Right forelimb (tissue), 1 donor: ENCODE measurements at regions not wholly inside any gene's neighbourhood (a gene's known extent, or its start where the extent isn't known, plus 50 kb on each side); places are given as distances from the start of the nearest gene placed in this dataset.

Experiments
- DNase-seq: peaks from one replicate; pipeline ENCODE4 v3.0.0-alpha.2; 2018

GRCh38 chr14:58816416-58817115 is 178.8 kb downstream of the DACT1 start:
- no peak for DNase-seq

- no peak for DNase-seq
Observed at GRCh38 chr14:58817846-58818245, 180.1 kb downstream of the DACT1 start.

- no peak for DNase-seq
Observed at GRCh38 chr14:58820032-58820431, 182.3 kb downstream of the DACT1 start.

- no peak for DNase-seq
Observed at GRCh38 chr14:58821421-58821820, 183.7 kb downstream of the DACT1 start.

DNA sequence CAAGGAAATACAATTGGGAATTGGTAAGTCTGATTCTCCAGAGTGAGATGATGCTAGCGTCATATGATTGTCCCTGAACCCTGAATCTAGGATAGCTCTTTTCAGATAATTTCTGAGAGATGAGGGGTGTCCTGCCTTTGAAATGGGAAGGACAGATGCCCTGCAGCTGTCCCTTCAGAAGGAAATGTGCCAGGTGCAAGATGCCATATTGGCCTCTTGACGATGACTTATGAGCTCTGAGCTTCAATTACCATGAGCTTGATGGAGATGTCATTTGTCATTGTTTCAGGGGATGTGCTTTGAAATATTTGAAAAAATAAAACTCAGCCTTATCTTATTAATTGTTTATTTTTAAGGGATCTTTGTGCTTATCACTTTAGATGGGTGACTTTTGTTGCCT is 185.1 kb downstream of the DACT1 start:
- DNase-seq: no peak

DNA sequence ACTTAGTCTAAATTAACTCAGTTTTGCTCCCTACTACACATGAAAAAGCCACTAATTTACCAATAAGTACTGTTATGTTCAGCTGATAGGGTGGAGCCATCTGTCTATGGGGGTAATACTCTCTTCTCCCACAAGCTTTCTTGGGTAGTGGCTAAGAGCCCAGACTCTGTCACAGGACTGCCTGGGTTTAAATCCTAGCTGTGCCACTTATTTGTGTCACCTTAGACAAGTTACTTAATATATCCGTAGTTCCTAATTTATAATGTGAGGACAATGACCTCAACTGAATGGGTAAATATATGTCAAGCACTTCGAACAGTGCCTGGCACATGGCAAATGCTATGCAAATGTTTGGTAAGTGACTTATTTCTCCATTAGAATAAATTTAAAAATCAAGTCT is 185.6 kb downstream of the DACT1 start:
- DNase-seq: no peak

DNA sequence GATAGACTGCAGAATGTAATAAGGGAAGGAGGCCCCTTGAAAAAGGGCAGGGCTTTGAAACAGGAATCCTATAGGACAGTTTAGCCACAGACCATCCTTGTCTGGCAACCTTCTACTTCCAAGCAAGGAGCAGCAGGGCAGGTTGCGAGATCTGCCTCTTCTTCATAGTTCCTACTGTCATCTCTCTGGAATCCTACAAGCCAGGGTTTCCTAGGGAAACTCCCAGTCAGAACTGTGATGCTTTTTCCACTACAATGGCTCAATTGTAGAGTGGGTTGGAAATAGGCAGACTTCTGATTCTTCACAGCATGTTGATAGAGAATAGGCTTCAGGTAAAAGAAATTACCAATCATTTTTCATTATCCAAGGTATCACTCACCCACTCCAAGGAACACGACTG is 186.3 kb downstream of the DACT1 start:
- no peak for DNase-seq

DNA sequence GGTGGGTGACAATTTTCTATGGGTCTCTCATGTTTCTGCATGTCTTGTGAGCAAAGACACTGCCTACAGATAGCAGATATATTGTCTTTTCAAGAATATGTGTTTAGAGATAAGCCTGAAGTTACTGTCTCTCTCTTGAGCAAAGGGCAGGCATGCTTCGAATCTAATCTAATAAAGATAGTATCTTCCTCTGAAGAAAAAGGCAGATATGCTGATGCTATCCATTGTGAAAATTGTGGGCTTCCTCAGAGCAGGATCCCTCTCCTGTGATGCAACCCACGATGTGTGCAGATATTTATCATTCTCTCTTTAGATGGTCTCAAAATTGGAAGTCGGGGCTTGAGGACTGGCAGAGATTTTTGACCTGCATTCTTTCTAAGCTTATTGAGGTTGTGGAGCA is 187.0 kb downstream of the DACT1 start:
- DNase-seq: no peak

GRCh38 chr14:58825606-58826005 is 187.8 kb downstream of the DACT1 start:
- DNase-seq: no peak

- no peak for DNase-seq
Observed at GRCh38 chr14:58826845-58827686, 189.3 kb downstream of the DACT1 start.

- no peak for DNase-seq
Observed at GRCh38 chr14:58828298-58828697, 190.5 kb downstream of the DACT1 start.

DNA sequence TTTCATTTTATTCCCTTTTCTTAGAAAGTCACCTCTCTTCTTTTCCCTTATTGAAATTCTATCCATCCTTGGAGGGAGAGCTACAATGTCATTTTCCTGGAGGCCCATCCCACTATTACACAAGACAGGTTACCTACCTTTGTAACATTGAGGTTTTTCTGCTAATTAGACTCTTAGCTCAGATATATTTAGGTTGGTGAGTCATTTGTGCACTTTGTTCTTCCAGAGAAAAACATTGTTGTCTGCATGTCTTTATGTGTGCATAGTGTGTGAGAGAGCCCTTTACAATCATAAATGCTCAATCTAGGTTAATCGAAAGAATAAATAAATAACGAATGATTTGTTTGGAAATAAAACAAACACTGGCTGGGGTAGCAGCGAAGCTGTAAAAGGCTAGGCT is 191.8 kb downstream of the DACT1 start:
- DNase-seq: no peak

DNA sequence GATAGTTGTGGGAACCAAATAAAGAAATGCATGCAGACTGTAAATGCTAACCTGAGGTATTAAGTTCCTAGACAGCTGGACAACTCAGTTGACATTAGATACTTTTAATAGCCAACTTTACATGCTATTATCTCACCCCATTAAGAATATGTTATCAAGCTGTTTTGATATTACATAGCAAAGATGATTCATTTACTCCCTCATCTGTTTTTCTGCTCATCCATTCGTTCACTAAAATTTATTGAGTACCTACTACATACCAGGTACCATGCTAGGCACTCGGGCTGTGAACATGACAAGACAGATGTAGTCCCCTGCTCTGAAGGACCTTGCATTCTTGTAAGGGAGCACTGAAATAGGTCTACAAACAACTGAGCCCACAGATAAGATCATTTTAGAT is 192.4 kb downstream of the DACT1 start:
- DNase-seq: no peak

GRCh38 chr14:58832095-58832521 is 194.3 kb downstream of the DACT1 start:
- no peak for DNase-seq

DNA sequence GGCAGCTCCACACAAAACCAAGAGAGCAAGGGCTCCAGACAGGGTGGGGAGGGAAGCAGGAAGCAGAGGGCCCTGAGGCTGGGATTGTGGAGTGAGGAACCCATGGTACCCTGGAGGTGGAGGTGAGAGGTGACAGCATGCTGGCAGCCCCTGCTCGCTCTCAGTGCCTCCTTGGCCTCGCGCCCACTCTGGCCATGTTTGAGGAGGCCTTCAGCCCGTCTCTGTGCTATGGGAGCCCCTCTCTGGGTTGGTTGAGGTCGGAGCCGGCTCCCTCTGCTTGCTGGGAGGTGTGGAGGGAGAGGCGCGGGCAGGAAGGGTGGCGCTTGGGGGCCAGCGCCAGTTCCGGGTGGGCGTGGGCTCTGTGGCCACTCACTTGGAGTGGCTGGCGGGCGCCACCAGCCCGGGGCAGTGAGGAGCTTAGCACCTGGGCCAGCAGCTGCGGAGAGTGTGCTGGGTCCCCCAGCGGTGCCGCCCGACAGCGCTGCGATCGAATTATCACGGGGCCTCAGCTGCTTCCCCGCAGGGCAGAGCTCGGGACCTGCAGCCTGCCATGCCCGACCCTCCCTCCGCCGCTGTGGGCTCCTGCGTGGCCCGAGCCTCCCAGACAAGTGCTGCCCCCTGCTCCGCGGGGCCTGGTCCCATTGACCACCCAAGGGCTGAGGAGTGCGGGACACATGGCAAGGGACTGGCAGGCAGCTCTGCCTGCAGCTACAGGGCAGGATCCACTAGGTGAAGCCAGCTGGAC is 196.0 kb downstream of the DACT1 start:
- DNase-seq: no peak

DNA sequence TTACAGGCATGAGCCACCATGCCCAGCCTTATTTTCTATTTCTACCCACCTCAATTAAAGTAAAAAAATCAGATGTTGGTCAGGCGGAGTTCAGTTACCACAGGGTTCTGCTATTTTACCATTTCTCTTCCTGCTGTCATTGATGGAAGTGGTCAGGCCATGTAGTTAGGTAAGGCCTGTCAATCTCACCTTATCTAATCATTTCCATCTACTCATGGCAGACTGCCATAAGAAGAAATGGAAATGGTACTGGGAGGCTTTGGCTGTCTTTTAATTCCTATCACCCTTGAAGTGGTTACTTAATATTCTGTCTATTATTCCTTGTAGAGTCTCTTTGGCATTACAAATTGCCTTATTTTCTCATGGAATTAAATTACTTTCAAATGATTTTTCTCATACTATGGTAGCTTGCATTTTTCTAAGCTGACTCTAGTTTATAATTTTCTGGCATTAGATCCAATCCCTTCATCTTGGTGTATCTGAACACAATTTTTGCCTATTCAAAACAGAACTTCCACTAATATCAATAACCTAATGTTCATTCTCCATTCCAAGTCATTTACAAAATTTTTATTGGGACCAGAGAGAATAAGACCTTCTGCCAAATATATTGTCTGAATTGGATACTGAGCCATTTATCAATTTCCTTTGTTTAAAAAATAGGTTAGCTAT is 198.7 kb downstream of the DACT1 start:
- no peak for DNase-seq

- DNase-seq: no peak
Observed at GRCh38 chr14:58839233-58839632, 201.5 kb downstream of the DACT1 start.

- DNase-seq: no peak
Observed at GRCh38 chr14:58844544-58844943, 206.8 kb downstream of the DACT1 start.

GRCh38 chr14:58846682-58847465 is 209.1 kb downstream of the DACT1 start:
- DNase-seq: no peak

DNA sequence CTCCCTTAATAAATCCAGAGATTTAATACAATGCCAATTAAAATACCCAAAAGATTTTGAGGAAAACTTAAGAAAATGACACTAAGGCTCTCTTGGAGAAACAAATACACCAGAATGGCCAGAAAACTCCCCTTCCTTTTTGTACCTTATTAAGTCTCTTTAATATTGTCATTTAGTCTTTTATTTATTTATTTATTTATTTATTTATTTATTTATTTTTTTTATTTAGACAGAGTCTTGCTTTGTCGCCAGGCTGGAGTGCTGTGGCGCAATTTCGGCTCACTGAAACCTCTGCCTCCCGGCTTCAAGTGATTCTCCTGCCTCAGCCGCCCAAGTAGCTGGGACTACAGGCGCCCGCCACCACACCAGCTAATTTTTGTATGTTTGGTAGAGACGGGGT is 210.6 kb downstream of the DACT1 start:
- no peak for DNase-seq

DNA sequence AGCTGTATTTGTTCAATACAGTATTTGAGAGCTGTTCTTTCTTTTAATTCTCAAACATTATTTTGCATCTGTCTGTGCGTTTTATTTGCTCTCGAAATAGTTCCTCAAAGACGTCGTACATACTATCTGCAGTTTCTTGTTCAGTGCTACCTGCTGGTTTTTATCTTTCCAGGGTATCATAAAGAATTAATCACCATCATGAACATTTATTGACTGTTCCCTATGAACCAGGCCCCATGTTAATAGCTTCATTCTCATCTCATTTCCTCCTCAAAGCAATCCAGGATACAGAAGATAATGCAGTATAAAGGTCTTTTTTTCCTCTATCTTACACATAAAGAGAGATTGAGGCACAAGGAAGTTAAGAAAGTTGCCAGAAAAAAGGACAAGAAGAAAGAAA is 211.8 kb downstream of the DACT1 start:
- DNase-seq: no peak

- DNase-seq: no peak
Observed at GRCh38 chr14:58850011-58850410, 212.2 kb downstream of the DACT1 start.
